ES-I3 (cell line): ENCODE measurements at regions not wholly inside any gene's neighbourhood (a gene's known extent, or its start where the extent isn't known, plus 50 kb on each side); places are given as distances from the start of the nearest gene placed in this dataset.
"Not testable (repeated sequence)": the region's sequence is repeated elsewhere in the genome, so short reads cannot be mapped to it uniquely, and the experiment has no call there.

Experiments used
- H3K36me3 ChIP-seq: 2 replicates; pipeline ENCODE4 v1.6.1; 2013; ENCODE audit warnings: mild to moderate bottlenecking, low read length, control low read depth, moderate library complexity; ENCODE audit not compliant: insufficient read depth
- H3K4me1 ChIP-seq: 2 replicates; pipeline ENCODE4 v1.6.1; 2013; ENCODE audit warnings: mild to moderate bottlenecking, control low read depth, low read length; ENCODE audit not compliant: insufficient read depth
- H3K9ac ChIP-seq: 2 replicates; pipeline ENCODE4 v1.6.1; 2013; ENCODE audit warnings: low read depth, mild to moderate bottlenecking, low read length, moderate library complexity
- H3K9me3 ChIP-seq: 2 replicates; pipeline ENCODE4 v1.6.1; 2013; ENCODE audit warnings: mild to moderate bottlenecking, low read length, moderate library complexity; ENCODE audit not compliant: control insufficient read depth, insufficient read depth

- Histone ChIP-seq H3K9ac (no peak overlapping the region), H3K9me3 (no peaks in the 10 kb centered on the region), H3K36me3 (no peaks in the 10 kb centered on the region), H3K4me1 (peaks cover 12% of the 10 kb centered on the region; the same call in 1 of the 2 replicates)
Observed at GRCh38 chr6:56816370-56816769, 138.5 kb upstream of the BEND6 start.

GRCh38 chr6:56815436-56815835 lies 139.5 kb upstream of the BEND6 start:
- no peaks in the 10 kb centered on the region for H3K9me3 ChIP-seq
- peaks cover 12% of the 10 kb centered on the region; the same call in 1 of the 2 replicates for H3K4me1 ChIP-seq
- H3K36me3 ChIP-seq, result no peaks in the 10 kb centered on the region
- H3K9ac ChIP-seq, result no peak overlapping the region

DNA sequence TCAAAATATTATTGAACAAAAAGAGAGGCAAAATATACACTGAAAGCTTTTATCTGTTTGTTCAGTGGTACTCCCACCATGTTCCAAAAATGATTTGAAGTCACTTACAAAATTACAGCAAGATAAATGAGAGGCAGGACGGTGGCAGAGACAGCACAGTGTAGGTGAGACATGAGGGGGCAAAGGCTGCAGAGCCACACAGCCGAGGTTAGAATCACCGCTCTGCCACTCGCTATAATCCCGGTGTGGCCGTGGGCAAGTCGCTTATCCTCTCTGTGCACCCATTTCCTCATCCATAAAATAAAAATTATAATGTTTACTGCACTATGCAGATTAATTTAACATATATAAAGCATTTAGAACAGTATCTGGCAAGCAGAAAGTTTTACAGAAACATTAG lies 140.1 kb upstream of the BEND6 start:
- H3K9ac ChIP-seq, result no peak overlapping the region

GRCh38 chr6:56814308-56814707 lies 140.6 kb upstream of the BEND6 start:
- Histone ChIP-seq H3K4me1 (peaks cover 12% of the 10 kb centered on the region; the same call in 1 of the 2 replicates), H3K9ac (no peak overlapping the region), H3K9me3 (no peaks in the 10 kb centered on the region), H3K36me3 (no peaks in the 10 kb centered on the region)

More for the DNA sequence above, 140.1 kb upstream of the BEND6 start:
- H3K9me3 ChIP-seq, result no peaks in the 10 kb centered on the region
- no peaks in the 10 kb centered on the region for H3K36me3 ChIP-seq
- peaks cover 12% of the 10 kb centered on the region; the same call in 1 of the 2 replicates for H3K4me1 ChIP-seq

DNA sequence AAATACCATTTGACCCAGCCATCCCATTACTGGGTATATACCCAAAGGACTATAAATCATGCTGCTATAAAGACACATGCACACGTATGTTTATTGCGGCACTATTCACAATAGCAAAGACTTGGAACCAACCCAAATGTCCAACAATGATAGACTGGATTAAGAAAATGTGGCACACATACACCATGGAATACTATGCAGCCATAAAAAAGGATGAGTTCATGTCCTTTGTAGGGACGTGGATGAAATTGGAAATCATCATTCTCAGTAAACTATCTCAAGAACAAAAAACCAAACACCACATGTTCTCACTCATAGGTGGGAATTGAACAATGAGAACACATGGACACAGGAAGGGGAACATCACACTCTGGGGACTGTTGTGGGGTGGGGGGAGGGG lies 142.1 kb upstream of the BEND6 start:
- H3K9ac ChIP-seq, H3K36me3 ChIP-seq, H3K9me3 ChIP-seq: not testable (repeated sequence)
- peaks cover 19% of the 10 kb centered on the region for H3K4me1 ChIP-seq

DNA sequence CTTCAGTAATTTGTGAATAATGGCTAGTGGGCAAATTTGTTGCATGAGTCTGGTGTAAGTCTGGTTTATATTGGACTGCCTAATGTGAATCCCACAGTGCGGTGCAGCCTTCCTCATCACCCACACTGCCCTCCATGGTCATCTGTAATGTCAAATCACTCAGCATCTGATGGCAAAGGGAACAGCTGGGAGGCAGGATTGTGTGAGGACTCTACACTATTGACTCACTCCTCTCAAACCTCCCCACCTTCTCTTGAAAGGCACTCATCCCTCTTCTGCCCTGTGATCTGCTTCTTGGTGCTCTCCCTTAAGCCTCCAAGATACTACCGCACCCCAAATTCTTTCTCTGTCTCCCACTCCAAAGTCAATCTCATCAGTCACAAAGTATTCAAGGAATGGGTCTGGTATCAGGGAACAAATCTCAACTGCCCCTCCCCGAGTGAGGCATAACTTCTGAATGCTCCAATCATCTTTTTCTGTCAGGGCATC lies 146.0 kb upstream of the BEND6 start:
- Histone ChIP-seq H3K36me3 (no peaks in the 10 kb centered on the region), H3K9me3 (no peaks in the 10 kb centered on the region), H3K9ac (no peak overlapping the region), H3K4me1 (peaks cover 20% of the 10 kb centered on the region)

- Histone ChIP-seq H3K9ac (no peak overlapping the region), H3K4me1 (peaks cover 26% of the 10 kb centered on the region), H3K36me3 (no peaks in the 10 kb centered on the region), H3K9me3 (no peaks in the 10 kb centered on the region)
Observed at GRCh38 chr6:56807989-56808337, 146.9 kb upstream of the BEND6 start.

DNA sequence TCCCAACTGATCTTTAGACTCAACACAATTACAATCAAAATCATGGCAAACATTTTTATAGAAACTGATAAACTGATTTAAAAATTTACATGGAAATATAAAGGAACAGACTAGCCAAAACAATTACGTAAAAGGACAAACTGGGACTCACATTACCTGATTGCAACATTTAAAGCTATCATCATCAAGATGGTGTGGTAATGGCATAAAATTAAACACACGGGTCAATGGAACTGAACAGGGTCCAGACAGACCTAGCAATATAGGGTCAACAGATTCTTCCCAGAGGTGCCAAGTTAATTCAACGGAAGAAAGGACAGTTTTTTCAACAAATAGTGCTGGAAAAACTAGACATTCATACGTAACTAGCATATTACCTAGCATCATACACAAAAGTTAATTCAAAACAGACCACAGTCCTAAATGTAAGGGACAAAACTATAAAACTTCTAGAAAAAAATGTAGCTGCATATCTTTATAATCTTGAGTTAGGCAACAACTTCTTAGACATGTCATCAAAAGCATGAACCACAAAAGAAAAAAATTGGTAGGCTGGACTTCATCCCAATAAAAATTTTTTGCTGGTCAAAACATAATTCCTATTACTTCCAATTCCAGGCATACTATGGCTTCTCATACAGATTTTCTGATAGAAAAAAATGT lies 147.4 kb upstream of the BEND6 start:
- Histone ChIP-seq H3K4me1 (peaks cover 31% of the 10 kb centered on the region), H3K9ac (no peak overlapping the region), H3K36me3 (no peaks in the 10 kb centered on the region), H3K9me3 (no peaks in the 10 kb centered on the region)

- H3K36me3 ChIP-seq, result no peaks in the 10 kb centered on the region
- no peak overlapping the region for H3K9ac ChIP-seq
- peaks cover 32% of the 10 kb centered on the region for H3K4me1 ChIP-seq
- no peaks in the 10 kb centered on the region for H3K9me3 ChIP-seq
Observed at GRCh38 chr6:56806368-56806767, 148.5 kb upstream of the BEND6 start.

GRCh38 chr6:56804996-56805395 lies 149.9 kb upstream of the BEND6 start:
- peaks cover 32% of the 10 kb centered on the region for H3K4me1 ChIP-seq
- no peaks in the 10 kb centered on the region for H3K9me3 ChIP-seq
- no peaks in the 10 kb centered on the region for H3K36me3 ChIP-seq
- no peak overlapping the region for H3K9ac ChIP-seq

DNA sequence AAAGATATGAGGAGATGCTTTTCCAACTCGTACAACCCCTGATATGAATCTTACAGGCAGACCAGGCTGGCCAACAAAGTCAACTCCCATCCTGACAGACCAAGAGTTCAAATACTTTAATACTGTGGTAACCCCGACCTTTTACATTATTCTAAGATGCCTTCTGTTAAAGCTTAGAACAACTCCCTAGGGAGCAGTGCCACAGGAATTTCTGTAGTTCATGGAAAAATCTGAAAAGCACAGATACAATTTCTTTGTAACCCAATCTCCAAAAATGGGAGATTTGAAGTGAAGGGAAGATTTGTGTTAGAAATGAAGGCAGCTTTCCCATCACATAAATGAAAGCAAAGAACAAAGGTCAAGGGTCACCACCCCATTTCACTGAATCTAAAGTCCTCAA lies 151.3 kb upstream of the BEND6 start:
- Histone ChIP-seq H3K36me3 (no peaks in the 10 kb centered on the region), H3K4me1 (peaks cover 24% of the 10 kb centered on the region), H3K9ac (no peak overlapping the region), H3K9me3 (no peaks in the 10 kb centered on the region)

GRCh38 chr6:56802584-56802983 lies 152.3 kb upstream of the BEND6 start:
- Histone ChIP-seq H3K4me1 (peaks cover 22% of the 10 kb centered on the region), H3K36me3 (no peaks in the 10 kb centered on the region), H3K9me3 (no peaks in the 10 kb centered on the region), H3K9ac (no peak overlapping the region)

DNA sequence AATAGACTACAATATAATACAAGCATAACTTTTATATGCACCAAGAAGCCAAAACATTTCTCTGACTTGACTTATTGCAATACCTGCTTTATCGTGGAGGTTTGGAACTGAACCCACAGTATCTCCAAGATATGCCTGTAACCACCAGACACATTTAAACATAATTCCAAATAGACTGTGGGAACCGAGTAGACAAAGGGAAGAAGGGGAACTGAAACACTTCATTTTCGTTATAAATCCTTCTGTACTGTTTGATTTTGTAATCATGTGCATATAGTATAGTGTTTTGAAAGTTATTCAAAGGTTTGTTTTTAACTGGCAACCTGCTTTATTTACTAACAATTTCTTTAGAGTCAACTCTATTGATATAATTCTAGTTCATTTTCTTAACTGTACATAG lies 154.9 kb upstream of the BEND6 start:
- Histone ChIP-seq H3K9me3 (no peaks in the 10 kb centered on the region), H3K36me3 (no peaks in the 10 kb centered on the region), H3K4me1 (peaks cover 46% of the 10 kb centered on the region), H3K9ac (no peak overlapping the region)

GRCh38 chr6:56798163-56798562 lies 155.5 kb upstream of the DST start:
- peaks cover 51% of the 10 kb centered on the region for H3K4me1 ChIP-seq
- no peaks in the 10 kb centered on the region for H3K9me3 ChIP-seq
- no peaks in the 10 kb centered on the region for H3K36me3 ChIP-seq
- H3K9ac ChIP-seq, result no peak overlapping the region

DNA sequence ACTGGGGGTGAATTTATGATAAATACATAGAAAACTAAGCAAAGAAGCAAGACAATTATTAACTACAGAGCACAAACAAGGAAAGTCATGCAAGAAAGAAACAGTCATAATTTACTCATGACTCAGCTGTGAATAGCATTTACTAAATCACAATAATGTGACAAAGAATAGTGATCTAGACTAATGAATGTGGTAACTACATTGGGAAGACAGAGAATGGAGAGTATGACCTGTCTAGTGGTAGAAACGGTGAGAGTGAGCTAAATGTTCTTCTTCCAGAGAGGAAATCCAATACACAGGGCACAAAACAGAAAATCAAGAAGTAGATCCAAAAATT lies 153.5 kb upstream of the DST start:
- no peaks in the 10 kb centered on the region for H3K9me3 ChIP-seq
- H3K36me3 ChIP-seq, result no peaks in the 10 kb centered on the region
- no peak overlapping the region for H3K9ac ChIP-seq
- H3K4me1 ChIP-seq, result peaks cover 48% of the 10 kb centered on the region
